A673 (cell line): ENCODE measurements at regions not wholly inside any gene's neighbourhood (a gene's known extent, or its start where the extent isn't known, plus 50 kb on each side); places are given as distances from the start of the nearest gene placed in this dataset.

Source experiments
- EZH2 ChIP-seq: fragments of 200-600 bp; sonication (generic); IDR thresholded peaks from 2 replicates; pipeline ENCODE4 v1.6.1; 2017; ENCODE audit warnings: borderline replicate concordance, low read depth, mild to moderate bottlenecking, mixed read lengths, antibody characterized with exemption, low read length; ENCODE audit not compliant: poor library complexity, severe bottlenecking
- TF ChIP-seq, protein P1 (sequence below): fragments of 300-800, 200-600 bp; sonication (generic); conservative IDR thresholded peaks from 2 replicates; pipeline ENCODE4 v1.5.1; 2017; ENCODE audit warnings: low read depth, mild to moderate bottlenecking, antibody characterized with exemption, low read length, moderate library complexity, mixed read lengths

DNA sequence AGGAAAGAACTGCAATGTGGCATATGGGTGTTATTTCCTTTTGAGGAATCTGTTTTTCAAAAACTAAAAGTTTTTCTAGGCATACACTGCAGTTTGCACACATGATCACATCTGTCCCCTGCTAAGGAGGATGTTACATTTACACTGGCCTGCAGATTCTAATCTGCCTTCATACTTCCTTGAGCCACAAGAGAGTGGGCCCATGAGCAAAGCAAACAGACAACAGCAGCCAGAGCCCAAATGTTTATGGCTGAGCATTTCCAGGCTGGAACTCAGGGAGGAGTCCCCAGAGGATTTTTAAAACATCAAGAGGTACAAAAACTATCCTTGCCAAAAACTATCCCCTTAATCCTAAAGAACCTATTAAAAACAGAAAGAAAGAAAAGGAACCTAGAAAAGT is 117.2 kb upstream of the MTNR1B start:
- TF ChIP-seq, protein P1, sequence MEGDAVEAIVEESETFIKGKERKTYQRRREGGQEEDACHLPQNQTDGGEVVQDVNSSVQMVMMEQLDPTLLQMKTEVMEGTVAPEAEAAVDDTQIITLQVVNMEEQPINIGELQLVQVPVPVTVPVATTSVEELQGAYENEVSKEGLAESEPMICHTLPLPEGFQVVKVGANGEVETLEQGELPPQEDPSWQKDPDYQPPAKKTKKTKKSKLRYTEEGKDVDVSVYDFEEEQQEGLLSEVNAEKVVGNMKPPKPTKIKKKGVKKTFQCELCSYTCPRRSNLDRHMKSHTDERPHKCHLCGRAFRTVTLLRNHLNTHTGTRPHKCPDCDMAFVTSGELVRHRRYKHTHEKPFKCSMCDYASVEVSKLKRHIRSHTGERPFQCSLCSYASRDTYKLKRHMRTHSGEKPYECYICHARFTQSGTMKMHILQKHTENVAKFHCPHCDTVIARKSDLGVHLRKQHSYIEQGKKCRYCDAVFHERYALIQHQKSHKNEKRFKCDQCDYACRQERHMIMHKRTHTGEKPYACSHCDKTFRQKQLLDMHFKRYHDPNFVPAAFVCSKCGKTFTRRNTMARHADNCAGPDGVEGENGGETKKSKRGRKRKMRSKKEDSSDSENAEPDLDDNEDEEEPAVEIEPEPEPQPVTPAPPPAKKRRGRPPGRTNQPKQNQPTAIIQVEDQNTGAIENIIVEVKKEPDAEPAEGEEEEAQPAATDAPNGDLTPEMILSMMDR: no peak
- TF ChIP-seq EZH2: no peak
